ENCODE measurements at regions not wholly inside any gene's neighbourhood (a gene's known extent, or its start where the extent isn't known, plus 50 kb on each side); places are given as distances from the start of the nearest gene placed in this dataset.

DNA sequence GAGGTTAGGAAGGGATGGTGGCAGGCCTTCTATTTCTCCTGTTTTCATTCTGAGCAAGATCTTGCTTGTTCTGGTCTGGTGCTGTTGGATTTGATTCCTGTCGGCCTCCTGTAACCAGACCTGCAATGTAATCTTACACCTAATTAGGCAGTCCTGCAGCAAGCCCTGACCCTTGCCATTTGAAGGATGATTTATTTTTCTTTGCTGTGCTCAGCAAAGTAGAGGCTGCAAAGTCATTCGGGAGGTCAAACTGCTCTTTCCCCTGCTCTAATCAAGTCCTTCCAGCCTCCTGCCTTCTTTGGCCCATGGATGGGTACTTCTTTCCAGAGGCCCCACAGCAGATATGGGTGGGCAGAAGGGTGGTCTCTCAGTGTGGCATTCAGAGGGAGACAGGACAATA lies 417.7 kb upstream of the USP24 start:
- no peak for TF ChIP-seq POLR2A (IDR thresholded peaks at IDR 0.05)
- TF ChIP-seq, protein P1, sequence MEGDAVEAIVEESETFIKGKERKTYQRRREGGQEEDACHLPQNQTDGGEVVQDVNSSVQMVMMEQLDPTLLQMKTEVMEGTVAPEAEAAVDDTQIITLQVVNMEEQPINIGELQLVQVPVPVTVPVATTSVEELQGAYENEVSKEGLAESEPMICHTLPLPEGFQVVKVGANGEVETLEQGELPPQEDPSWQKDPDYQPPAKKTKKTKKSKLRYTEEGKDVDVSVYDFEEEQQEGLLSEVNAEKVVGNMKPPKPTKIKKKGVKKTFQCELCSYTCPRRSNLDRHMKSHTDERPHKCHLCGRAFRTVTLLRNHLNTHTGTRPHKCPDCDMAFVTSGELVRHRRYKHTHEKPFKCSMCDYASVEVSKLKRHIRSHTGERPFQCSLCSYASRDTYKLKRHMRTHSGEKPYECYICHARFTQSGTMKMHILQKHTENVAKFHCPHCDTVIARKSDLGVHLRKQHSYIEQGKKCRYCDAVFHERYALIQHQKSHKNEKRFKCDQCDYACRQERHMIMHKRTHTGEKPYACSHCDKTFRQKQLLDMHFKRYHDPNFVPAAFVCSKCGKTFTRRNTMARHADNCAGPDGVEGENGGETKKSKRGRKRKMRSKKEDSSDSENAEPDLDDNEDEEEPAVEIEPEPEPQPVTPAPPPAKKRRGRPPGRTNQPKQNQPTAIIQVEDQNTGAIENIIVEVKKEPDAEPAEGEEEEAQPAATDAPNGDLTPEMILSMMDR (IDR thresholded peaks at IDR 0.05) = no peak

Data from prostate gland (tissue), 2 donors.